Activated naive CD4-positive, alpha-beta T cell treated with anti-CD3 and anti-CD28 coated beads for 36 hours (primary cell): ENCODE measurements at regions not wholly inside any gene's neighbourhood (a gene's known extent, or its start where the extent isn't known, plus 50 kb on each side); places are given as distances from the start of the nearest gene placed in this dataset.

Experiments used
- CTCF ChIA-PET: fragments of 350-600 bp; sonication (Branson Sonifier 250); formaldehyde crosslinking; loops from one replicate; lab custom pipeline; 2021; ENCODE audit warnings: antibody characterized with exemption; lab: Charles Lee
- DNase-seq: peaks from one replicate; pipeline ENCODE4 v3.0.0-alpha.2; 2020
- H3K27ac Mint-ChIP-seq: one replicate; pipeline ENCODE4 v1.8.0; 2021; ENCODE audit warnings: mild to moderate bottlenecking, mixed read lengths
- H3K27me3 Mint-ChIP-seq: one replicate; pipeline ENCODE4 v1.8.0; 2021; ENCODE audit warnings: low read depth, mixed read lengths
- H3K36me3 Mint-ChIP-seq: one replicate; pipeline ENCODE4 v1.8.0; 2021; ENCODE audit warnings: low read depth, mixed read lengths
- H3K4me1 Mint-ChIP-seq: one replicate; pipeline ENCODE4 v1.8.0; 2021; ENCODE audit warnings: low read depth, mixed read lengths
- H3K4me3 Mint-ChIP-seq: one replicate; pipeline ENCODE4 v1.8.0; 2021; ENCODE audit warnings: mild to moderate bottlenecking, moderate library complexity, mixed read lengths
- H3K9me3 Mint-ChIP-seq: one replicate; pipeline ENCODE4 v1.8.0; 2021; ENCODE audit warnings: mixed read lengths
- intact Hi-C: fragments of 100-400 bp; cut with micrococcal nuclease; formaldehyde crosslinking; loops from one replicate; pipeline ENCODE4 v1.15.1; 2023

- CTCF ChIA-PET = no interaction called here
- H3K36me3 Mint-ChIP-seq = no peaks in the 10 kb centered on the region
- no peaks in the 10 kb centered on the region for H3K27me3 Mint-ChIP-seq
- DNase-seq = no peak
- H3K4me1 Mint-ChIP-seq = no peaks in the 10 kb centered on the region
- H3K27ac Mint-ChIP-seq = no peak overlapping the region
- H3K9me3 Mint-ChIP-seq = no peaks in the 10 kb centered on the region
- no peak overlapping the region for H3K4me3 Mint-ChIP-seq
- intact Hi-C loops = no loop called here
Measured at GRCh38 chr7:47653550-47654411, 71.9 kb upstream of the TNS3 start.

DNA sequence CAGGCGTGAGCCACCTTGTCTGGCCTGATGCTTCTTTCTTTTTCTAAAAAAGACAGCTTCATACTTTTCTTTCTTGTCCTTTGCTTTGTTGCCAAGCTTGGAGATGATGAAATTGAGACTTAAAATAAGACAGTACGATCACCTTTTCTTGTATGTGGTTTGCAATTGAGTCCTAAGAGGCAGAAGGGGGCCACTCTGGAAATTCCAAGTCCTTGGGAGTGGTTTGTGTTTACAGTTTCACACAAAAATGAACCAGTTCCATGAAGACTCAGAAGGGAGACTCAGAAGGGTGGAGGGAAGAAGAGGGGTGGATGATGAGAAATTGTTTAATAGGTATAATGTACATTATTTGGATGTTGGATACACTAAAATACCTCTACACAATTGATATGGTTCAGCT lies 70.7 kb upstream of the TNS3 start:
- no peak for DNase-seq
- no peak overlapping the region for H3K4me3 Mint-ChIP-seq
- H3K4me1 Mint-ChIP-seq = peaks cover 5% of the 10 kb centered on the region
- no peaks in the 10 kb centered on the region for H3K36me3 Mint-ChIP-seq
- no peaks in the 10 kb centered on the region for H3K27me3 Mint-ChIP-seq
- H3K9me3 Mint-ChIP-seq = no peaks in the 10 kb centered on the region
- intact Hi-C loops = no loop called here
- no peak overlapping the region for H3K27ac Mint-ChIP-seq
- CTCF ChIA-PET = no interaction called here

DNA sequence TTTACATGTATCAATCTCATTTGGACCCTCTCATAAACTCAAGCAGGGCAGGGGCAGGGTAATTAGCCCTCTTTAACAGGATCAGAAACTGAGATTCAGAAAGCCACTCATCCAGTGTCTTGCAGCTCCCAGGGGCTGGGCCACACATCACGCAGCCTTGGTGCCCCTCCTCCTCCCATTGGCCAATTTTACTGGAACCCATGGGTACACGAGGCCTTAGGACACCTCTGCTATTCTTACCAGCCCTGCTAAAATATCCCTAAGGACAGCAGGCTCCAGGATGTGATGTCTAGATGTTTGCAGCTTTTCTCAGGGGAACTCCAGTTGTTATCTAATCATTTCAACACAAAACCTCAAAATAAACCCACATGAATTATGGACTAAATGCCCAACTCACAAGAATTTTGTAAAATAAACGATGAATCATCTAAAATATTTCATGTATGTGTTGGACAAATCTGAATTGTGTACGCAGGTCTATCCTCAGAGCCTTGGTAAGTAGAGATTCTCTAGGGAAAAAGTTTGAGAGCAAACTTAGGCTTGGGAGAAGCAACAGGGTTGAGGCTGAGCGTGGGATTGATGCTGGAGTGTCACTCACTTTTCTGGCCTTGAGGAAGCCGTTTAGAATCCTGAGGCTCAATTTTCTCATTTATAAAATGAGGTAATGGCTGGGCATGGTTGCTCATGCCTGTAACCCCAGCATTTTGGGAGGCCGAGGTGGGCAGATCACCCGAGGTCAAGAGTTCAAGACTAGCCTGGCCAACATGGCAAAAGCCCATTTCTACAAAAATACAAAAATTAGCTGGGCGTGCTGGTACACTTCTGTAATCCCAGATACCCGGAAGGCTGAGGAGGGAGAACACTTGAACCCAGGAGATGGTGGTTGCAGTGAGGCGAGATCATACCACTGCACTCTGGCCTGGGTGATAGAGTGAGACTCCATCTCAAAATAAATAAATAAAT lies 69.7 kb upstream of the TNS3 start:
- Mint-ChIP-seq H3K4me3 (no peak overlapping the region), H3K9me3 (no peaks in the 10 kb centered on the region), H3K36me3 (no peaks in the 10 kb centered on the region), H3K27me3 (no peaks in the 10 kb centered on the region), H3K27ac (no peak overlapping the region), H3K4me1 (peaks cover 10% of the 10 kb centered on the region)
- no peak for DNase-seq
- intact Hi-C loops = no loop called here
- CTCF ChIA-PET = no interaction called here

DNA sequence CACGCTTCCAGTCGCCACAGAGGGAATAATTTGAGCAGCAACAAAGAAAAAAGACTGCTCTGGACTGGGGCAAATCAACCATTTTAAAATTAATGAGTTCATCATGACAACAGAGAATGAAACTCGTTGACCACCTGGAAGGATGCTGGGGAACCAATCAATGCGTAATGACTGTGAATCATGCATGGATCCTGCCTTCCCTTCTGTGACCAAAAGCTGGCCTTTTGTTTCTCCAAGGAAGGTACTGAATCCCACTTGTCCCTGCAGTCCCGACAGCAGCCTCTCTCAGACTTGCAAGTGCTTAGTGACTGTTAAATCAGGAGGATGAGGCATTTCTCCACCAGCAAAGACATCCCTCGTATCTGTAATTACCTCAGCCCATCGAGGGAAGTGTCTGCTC lies 68.0 kb upstream of the TNS3 start:
- Mint-ChIP-seq H3K9me3 (no peaks in the 10 kb centered on the region), H3K27me3 (no peaks in the 10 kb centered on the region), H3K36me3 (no peaks in the 10 kb centered on the region), H3K4me3 (no peak overlapping the region), H3K4me1 (peaks cover 10% of the 10 kb centered on the region), H3K27ac (no peak overlapping the region)
- intact Hi-C loops = no loop called here
- no peak for DNase-seq
- CTCF ChIA-PET = no interaction called here

DNA sequence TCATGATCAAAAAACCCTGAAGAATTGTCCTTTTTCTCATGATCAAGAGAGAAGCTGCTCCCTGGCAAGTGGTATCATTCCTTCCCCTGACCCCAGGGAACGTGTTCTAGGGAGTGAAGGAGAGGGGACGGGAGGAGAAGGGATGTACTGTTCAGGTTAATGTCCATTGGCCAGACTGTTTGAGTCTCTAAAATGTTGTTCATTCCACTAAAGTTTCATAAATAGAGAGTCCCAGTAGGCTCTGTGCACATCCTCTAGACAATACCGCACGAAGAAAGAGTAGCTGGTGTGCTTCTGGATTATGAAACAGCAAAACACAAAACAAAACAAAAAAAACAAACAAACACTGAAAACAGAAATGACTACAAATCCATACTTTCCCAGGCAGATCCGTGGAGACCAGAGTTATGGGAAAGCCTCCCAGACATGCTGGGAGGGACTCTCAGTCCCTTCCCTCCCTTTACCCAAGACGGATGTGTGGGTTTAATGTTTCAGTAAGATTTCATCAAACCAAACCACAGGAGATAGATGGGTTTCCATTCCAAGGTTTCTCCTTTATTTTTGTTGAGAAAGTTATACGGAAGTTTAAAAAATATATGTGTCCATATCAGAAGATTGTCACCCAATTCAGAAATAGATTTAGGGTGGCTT lies 66.5 kb upstream of the TNS3 start:
- intact Hi-C loops = no loop called here
- DNase-seq = no peak
- CTCF ChIA-PET = no interaction called here

GRCh38 chr7:47647918-47648250 lies 66.0 kb upstream of the TNS3 start:
- CTCF ChIA-PET = no interaction called here
- Mint-ChIP-seq H3K4me1 (peaks cover 10% of the 10 kb centered on the region), H3K27me3 (no peaks in the 10 kb centered on the region), H3K27ac (no peak overlapping the region), H3K36me3 (no peaks in the 10 kb centered on the region), H3K4me3 (no peak overlapping the region), H3K9me3 (peaks cover 9% of the 10 kb centered on the region)
- intact Hi-C loops = no loop called here
- no peak for DNase-seq

More for the DNA sequence above, 66.5 kb upstream of the TNS3 start:
- Mint-ChIP-seq H3K4me1 (peaks cover 10% of the 10 kb centered on the region), H3K27me3 (no peaks in the 10 kb centered on the region), H3K27ac (no peak overlapping the region), H3K4me3 (no peak overlapping the region), H3K36me3 (no peaks in the 10 kb centered on the region), H3K9me3 (peaks cover 8% of the 10 kb centered on the region)

DNA sequence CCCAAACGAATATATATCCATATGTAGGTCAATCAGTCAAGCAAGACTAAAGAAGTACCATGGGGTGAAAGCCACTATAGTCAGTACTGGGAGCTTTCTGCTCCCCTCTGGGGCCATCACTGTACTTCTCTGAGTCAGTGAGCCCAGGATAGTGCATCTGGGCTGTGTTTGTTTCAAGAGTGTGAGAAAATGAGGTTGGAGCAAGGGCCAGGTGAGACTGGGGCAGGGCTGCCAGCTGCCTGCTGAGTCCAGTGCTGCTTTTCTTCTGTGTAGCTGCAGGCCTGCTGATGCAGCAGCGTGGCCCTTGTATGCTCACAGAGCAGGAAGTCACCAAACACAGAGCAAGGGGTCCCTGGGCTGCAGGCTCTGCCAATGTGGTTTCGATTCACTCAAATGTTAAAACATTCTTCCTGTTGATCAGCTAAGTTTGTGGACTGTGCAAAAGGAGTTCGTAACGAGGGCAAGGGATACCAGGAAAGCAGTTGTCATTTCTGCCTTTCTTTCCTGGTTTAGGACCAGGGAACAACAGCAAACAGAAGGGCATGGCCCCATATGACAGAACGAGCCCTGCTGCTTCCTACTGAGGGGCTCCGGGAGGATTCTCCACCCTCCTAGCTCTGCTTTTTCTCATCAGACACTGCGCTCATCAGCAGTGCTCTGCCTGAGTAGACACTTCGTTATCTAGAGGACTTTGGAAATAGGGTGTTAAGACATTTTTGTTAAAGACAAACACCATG lies 65.4 kb upstream of the TNS3 start:
- peak; percentile 12 for DNase-seq
- no peak overlapping the region for H3K4me3 Mint-ChIP-seq
- intact Hi-C loops = no loop called here
- peaks cover 10% of the 10 kb centered on the region for H3K4me1 Mint-ChIP-seq
- no peaks in the 10 kb centered on the region for H3K27me3 Mint-ChIP-seq
- H3K9me3 Mint-ChIP-seq = peaks cover 9% of the 10 kb centered on the region
- no peaks in the 10 kb centered on the region for H3K36me3 Mint-ChIP-seq
- CTCF ChIA-PET = no interaction called here
- no peak overlapping the region for H3K27ac Mint-ChIP-seq

DNA sequence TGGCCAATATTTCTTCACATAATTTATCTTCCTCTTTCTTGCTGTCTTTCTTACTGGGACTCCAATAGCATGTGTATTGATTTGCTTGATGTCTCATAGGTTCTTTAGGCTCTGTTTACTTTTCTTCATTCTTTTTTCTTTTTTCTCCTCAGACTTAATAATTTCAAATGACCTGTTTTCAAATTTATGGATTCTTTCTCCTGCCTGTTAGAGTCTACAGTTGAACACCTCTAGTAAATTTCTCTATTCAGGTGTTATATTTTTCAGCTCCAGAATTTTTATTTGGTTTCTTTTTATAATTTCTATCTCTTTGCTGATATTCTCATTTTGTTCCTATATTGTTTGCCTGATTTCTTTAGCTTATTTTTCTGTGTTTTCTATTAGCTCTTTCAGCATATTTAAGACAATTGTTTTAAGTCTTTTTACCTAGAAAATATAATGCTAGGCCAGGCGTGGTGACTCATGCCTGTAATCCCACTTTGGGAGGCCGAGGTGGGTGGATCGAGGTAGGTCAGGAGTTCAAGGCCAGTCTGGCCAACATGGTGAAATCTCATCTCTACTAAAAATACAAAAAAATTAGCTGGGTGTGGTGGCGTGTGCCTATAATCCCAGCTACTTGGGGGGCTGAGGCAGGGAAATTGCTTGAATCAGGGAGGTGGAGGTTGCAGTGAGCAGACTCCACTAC lies 61.9 kb upstream of the TNS3 start:
- intact Hi-C loops = no loop called here
- Mint-ChIP-seq H3K27ac (no peak overlapping the region), H3K27me3 (no peaks in the 10 kb centered on the region), H3K9me3 (peaks cover 9% of the 10 kb centered on the region), H3K4me3 (no peak overlapping the region), H3K4me1 (peaks cover 10% of the 10 kb centered on the region), H3K36me3 (no peaks in the 10 kb centered on the region)
- CTCF ChIA-PET = no interaction called here
- no peak for DNase-seq

DNA sequence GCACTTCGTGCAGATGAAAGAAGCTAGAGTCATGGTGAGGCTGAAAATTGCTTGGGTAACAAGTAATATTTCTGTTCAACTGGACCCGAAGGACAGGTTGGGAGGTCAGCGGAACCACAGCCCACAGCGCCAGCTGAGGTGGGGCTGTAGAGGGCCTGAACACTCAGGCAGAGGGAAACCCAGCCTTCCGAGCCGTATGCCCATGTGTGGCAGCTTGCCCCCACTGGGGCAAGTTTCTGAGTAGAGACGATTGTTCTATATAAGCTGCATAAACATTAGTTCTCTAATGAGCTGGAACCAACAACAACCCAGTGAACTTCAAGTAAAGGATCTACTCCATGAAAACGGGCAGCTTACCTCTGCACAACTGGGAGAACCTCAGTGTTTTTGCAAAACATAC lies 58.4 kb upstream of the TNS3 start:
- CTCF ChIA-PET = no interaction called here
- Mint-ChIP-seq H3K4me3 (no peak overlapping the region), H3K27ac (no peak overlapping the region), H3K27me3 (no peaks in the 10 kb centered on the region), H3K9me3 (peaks cover 9% of the 10 kb centered on the region), H3K36me3 (no peaks in the 10 kb centered on the region), H3K4me1 (no peaks in the 10 kb centered on the region)
- DNase-seq = no peak
- intact Hi-C loops = no loop called here

GRCh38 chr7:47639495-47640110 lies 57.7 kb upstream of the TNS3 start:
- H3K4me1 Mint-ChIP-seq = no peaks in the 10 kb centered on the region

GRCh38 chr7:47638679-47639315 lies 56.9 kb upstream of the TNS3 start:
- Mint-ChIP-seq H3K27ac (no peak overlapping the region), H3K9me3 (peaks cover 6% of the 10 kb centered on the region), H3K4me1 (no peaks in the 10 kb centered on the region), H3K4me3 (no peak overlapping the region), H3K27me3 (no peaks in the 10 kb centered on the region), H3K36me3 (no peaks in the 10 kb centered on the region)
- DNase-seq = no peak
- CTCF ChIA-PET = no interaction called here
- intact Hi-C loops = no loop called here

More at GRCh38 chr7:47639495-47640110, 57.7 kb upstream of the TNS3 start:
- CTCF ChIA-PET = no interaction called here
- H3K36me3 Mint-ChIP-seq = no peaks in the 10 kb centered on the region
- no peaks in the 10 kb centered on the region for H3K27me3 Mint-ChIP-seq
- no peak overlapping the region for H3K4me3 Mint-ChIP-seq
- intact Hi-C loops = no loop called here
- H3K27ac Mint-ChIP-seq = no peak overlapping the region
- peaks cover 9% of the 10 kb centered on the region for H3K9me3 Mint-ChIP-seq
- no peak for DNase-seq
